Hepatic stellate cell (primary cell): ENCODE measurements at regions not wholly inside any gene's neighbourhood (a gene's known extent, or its start where the extent isn't known, plus 50 kb on each side); places are given as distances from the start of the nearest gene placed in this dataset.
A peak's percentile ranks its signal among the peaks of the same experiment; 100 is the strongest.
"Not testable (repeated sequence)": the region's sequence is repeated elsewhere in the genome, so short reads cannot be mapped to it uniquely, and the experiment has no call there.

Experiments used
- DNase-seq: peaks from one replicate; pipeline ENCODE4 v3.0.0; 2011; ENCODE audit warnings: low spot score

DNA sequence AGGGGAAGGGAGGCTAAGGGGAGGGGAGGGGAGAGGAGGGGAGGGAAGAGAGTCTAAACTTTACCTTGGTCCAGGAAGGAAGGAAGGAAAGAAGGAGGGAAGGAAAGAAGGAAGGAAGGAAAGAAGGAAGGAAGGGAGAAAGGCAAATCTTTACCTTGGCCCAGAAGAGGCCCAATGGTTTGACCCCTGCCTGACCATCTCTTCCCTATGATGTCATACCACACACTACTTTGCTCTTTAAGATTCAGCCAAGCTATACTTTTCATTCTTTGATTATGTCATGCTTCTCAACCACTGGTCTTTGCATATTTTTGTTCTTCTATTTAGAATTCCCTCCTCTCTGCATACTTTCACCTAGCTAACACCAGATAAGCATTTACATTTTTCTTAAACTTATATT lies 1077.5 kb downstream of the PCDH9 start:
- no peak for DNase-seq

DNA sequence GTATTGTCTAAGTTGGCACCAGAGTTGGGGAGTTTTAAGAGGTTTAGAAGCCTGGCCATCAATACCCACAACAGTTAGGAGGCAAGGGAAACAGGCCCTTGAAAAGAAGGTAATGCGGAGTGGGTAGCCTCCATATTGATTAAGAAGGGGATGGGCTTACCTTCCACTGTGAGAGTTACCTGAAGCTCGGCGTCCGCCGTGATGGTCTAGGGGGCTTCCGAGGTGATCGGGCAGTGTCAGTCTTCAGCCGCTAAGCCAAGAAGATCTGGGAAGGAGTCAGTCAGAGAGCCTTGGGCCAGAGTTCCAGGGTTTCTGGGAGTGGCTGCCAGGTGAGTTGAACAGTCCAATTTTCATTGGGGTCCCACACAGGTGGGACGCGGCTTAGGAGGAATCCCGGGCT lies 1085.8 kb downstream of the PCDH9 start:
- DNase-seq, result not testable (repeated sequence)

- no peak for DNase-seq
Observed at GRCh38 chr13:66139701-66140100, 1090.4 kb downstream of the PCDH9 start.

DNA sequence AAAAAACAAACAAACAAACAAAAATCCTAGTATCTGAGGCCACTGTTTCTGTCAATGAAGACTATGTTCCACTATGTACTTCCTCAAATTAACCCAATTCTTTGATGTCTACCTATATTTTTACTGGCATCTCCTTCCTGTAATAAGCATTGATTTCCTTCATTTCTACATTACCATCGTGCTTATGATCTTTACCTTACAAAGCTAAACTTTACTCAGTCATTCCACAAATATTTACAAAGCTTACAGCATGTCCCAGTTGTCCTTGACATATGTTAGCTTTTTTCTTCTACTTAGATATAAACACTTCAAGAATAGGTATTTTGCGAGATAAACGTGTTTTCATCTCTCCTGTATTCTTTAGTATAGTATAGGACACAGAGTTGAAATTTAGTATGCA lies 1090.9 kb downstream of the PCDH9 start:
- DNase-seq, result no peak

GRCh38 chr13:66138172-66138811 lies 1091.8 kb downstream of the PCDH9 start:
- DNase-seq, result no peak

- DNase-seq, result no peak
Observed at GRCh38 chr13:66137384-66137783, 1092.8 kb downstream of the PCDH9 start.

DNA sequence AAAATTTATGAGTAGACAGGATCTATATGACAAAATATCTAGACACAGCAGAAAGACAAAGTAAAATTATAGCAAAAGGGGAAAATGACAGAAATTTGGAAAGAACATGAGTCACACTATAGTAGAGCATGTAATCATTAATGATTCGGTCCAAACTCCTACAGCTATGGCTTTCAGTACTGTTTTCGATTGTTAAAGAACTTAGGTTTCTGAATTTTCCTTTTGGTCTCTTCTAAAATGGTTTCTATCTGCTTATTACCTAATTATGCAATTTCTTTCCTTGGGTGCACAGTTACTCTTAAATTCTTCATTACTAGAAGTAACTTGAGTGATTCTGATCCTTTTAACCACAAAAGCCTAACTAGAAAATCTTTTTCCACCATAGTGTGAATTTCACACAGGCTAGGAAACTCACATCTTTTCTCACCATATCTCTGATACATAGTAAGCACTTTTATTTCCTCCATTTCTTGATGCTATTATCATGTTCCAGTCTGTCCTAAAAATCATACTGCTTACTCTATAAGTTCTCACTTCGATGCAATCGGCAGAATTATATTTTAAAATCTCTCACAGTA lies 1101.4 kb downstream of the PCDH9 start:
- no peak for DNase-seq

DNA sequence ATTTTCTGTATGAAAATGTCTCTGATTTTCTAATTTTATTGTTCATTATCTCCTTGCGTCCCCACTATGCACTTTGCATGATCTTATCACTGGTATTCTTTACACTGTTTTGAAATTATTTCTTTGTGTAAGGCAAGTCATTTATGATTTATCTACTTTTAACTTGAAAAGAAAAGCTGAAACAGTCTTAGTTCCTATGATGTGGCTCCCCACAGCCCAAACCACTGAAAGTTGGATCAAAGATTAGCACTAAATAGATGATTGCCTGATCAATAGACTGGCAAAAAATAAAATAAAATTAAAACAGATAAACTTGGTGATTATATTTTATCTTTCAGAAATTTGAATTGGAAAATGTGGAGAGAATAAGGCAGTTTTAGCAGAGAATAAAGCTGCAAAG lies 1101.9 kb downstream of the PCDH9 start:
- no peak for DNase-seq

GRCh38 chr13:66117563-66117962 lies 1112.6 kb downstream of the PCDH9 start:
- no peak for DNase-seq

GRCh38 chr13:66113882-66114526 lies 1116.1 kb downstream of the PCDH9 start:
- DNase-seq, result no peak

DNA sequence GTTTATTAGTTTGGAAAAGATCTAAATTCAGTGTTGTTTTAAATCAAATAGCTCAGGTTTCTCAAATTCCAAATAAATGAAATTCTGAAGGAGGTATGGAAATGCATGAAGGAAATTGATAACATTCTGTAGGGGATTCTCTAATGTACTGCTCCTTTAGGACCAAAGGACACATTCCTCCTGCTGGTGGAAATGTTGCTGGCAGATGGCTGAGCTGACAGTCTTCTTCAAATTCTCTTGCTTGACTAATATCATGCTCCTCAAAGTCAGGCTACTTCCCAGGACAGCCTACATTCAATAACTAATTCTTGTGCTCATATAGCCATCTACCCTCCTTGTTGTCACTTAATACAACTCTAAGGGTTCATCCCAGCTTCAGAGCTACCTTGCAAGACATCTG lies 1118.5 kb downstream of the PCDH9 start:
- DNase-seq, result no peak

- DNase-seq, result no peak
Observed at GRCh38 chr13:66106246-66106645, 1123.9 kb downstream of the PCDH9 start.

GRCh38 chr13:66102864-66103263 lies 1127.3 kb downstream of the PCDH9 start:
- DNase-seq, result peak; percentile 2

- DNase-seq, result no peak
Observed at GRCh38 chr13:66099825-66100224, 1130.3 kb downstream of the PCDH9 start.

DNA sequence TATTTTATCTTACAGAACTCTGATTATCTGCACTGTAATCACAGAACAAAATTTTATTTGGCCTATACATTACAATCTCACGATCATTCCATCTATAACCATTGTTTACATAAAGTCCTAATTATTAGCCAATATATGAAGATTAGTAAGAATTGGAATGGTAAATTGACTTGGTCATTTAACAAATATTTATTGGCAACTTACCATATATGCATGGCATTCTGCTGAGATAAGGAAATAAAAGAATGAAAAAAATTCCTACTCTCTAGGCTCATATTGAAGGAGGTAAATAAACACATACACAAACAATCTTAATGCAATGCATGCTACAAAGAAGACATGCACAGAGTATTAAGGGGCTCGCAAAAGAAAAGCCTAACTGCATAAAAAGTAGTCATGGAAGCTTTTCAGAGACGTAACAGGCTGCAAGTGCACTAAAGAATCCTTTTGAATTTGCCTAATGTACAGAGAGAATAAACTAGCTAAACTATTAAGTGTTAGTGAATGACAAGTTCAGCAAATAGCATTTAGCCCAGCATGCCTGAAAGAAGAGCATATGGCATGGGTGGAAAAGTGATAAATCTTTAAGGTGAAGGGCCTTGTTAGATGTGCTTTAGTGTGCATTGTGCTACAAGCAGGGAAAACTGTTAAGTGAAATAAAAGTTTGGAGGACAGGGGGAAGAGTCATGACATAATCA lies 1131.1 kb downstream of the PCDH9 start:
- no peak for DNase-seq

- DNase-seq, result no peak
Observed at GRCh38 chr13:66089711-66090110, 1140.4 kb downstream of the PCDH9 start.

DNA sequence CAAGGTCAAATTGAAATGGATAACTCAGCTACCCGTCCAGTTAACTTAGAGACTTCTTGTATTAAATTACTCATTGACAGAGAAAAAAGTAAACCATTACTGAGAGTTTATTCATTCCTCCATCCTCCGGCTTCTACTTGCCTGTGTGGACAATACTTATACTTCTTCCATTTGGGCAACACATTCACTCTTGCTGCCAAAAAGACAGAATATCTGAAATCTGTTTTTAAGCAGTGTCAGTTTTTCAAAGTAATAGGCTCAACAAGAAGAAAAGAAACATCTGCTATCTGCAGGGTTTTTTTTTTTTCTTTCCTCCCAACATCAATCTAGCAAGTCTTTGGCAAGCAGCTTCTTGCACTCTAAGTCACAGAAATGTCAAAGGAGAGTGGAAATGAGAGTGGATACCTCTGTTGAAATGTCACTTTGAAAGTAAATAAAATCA lies 1142.8 kb downstream of the PCDH9 start:
- no peak for DNase-seq

- DNase-seq, result no peak
Observed at GRCh38 chr13:66077132-66077689, 1152.9 kb downstream of the PCDH9 start.

DNA sequence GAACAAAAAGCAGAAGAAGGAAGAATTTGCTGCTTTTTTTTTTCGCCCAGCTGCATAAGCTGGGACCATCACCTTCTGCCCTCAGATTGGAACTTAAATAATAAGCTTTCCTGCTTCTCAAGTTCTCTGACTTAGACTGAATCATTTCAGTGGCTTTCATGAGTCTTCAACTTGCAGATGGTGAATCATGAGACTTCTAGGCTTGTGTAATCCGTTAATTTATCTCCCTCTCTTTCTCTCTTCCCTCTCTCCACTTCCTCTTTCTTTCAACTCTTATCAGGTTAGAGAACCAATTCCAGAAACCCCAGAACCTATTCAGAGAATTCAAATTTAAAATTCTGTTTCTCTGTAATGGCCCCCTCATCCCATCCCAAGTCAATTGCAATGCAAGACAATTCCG lies 1153.7 kb downstream of the PCDH9 start:
- no peak for DNase-seq

DNA sequence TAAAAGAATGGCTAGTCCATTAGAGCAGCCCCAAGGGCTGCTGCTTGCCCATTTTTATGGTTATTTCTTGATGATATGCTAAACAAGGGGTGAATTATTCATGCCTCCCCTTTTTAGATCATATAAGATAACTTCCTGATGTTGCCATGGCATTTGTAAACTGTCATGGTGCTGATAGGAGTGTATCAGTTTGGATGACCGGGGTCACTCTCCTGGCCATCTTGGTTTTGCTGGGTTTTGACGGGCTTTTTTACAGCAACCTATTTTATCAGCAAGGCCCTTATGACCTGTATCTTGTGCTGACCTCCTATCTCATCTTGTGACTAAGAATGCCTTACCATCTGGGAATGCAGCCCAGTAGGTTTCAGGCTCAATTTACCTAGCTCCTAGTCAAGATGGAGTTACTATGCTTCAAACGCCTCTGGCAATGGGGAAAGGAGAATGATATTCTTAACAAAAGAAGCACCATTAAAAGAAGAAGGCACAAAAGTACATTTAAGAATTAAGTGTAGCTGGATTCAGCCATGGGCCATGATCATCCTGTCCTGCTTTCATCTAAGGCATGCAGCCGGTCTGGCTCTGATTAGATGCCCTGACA lies 1156.0 kb downstream of the PCDH9 start:
- no peak for DNase-seq

DNA sequence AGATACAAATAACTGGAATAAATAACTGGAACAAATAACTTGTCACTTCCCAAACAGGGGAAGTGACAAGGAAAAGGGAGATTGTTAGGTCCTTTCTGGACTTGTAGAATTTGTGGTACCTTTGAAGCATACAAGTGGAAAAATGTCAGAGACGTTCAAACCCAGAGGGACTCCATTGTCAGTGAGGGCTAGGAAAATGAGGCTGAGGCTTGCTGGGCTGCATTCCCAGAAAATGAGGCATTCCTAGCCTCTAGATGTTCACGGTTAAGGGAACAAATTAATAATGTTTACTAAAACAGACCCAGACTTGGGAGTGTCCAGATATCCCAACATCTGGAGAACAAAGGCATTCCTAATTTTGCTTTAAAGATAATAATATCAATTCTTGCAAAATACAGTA lies 1158.0 kb downstream of the PCDH9 start:
- DNase-seq, result not testable (repeated sequence)

DNA sequence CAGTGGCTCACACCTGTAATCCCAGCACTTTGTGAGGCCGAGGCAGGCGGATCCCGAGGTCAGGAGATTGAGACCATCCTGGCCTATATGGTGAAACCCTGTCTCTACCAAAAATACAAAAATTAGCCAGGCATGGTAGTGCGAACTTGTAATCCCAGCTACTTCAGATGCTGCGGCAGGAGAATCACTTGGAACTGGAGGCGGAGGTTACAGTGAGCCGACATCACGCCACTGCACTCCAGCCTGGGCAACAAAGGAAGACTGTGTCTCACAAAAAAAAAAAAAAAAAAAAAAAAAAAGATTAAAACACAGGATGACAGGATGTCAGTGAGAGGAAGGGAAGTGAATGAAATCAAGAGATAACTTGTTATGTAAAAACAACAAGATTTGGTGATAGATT lies 1158.5 kb downstream of the PCDH9 start:
- DNase-seq, result no peak
